ENCODE measurements at regions not wholly inside any gene's neighbourhood (a gene's known extent, or its start where the extent isn't known, plus 50 kb on each side); places are given as distances from the start of the nearest gene placed in this dataset.

DNA sequence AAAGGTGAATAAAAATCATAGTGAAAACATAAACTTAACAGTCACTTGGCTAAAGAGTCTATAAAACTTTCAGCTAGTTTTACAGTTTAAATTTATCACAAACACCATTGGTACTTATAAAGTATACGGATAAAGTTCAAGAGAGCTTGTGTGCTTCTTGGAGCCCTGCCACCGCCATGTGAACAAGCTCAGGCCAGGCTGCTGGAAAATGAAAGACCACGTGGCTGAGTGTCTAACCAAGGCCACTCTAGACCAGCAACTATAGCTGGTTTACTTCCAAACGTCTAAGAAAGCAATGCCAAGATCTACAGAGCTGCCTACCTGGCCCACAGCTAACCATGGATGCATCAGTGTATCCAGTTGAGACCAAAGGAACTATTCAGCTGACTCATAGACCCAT lies 66.3 kb upstream of the API5 start:
- no peaks in the 10 kb centered on the region for H3K36me3 Mint-ChIP-seq
- H3K9me3 Mint-ChIP-seq = no peaks in the 10 kb centered on the region
- DNase-seq = no peak
- POLR2A ChIA-PET = no interaction called here
- ATAC-seq (ENCODE audit: low read depth) = no peak
- H3K4me1 Mint-ChIP-seq = no peaks in the 10 kb centered on the region
- no peak overlapping the region for H3K4me3 Mint-ChIP-seq
- H3K27ac Mint-ChIP-seq = no peak overlapping the region
- peaks cover 7% of the 10 kb centered on the region for H3K27me3 Mint-ChIP-seq

GRCh38 chr11:43250309-43250708 lies 61.5 kb upstream of the API5 start:
- DNase-seq (no peak), ATAC-seq (ENCODE audit: low read depth) (no peak)
- peaks cover 12% of the 10 kb centered on the region for H3K27me3 Mint-ChIP-seq
- no peak overlapping the region for H3K27ac Mint-ChIP-seq
- no peaks in the 10 kb centered on the region for H3K36me3 Mint-ChIP-seq
- H3K4me3 Mint-ChIP-seq = no peak overlapping the region
- no peaks in the 10 kb centered on the region for H3K4me1 Mint-ChIP-seq
- no peaks in the 10 kb centered on the region for H3K9me3 Mint-ChIP-seq
- POLR2A ChIA-PET = no interaction called here

DNA sequence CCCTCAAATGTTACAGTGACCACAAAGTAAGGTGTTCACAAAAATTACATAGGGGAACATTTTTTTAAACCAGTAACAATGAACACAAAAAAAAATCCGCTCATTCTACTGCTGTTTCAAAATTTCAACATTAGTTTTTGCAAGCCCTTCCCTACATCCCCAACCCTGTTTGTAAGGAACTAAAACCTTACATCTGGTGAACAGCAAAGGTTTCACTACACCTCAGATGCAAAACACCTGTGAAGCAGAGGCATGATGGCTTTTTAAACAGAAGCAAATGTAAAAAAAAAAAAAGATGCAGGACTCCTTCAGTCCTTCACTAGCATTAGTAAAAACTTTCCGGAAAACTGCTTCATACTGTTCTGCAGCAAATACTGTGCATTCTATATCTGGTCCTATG lies 50.0 kb upstream of the API5 start:
- no peak overlapping the region for H3K27ac Mint-ChIP-seq
- no peak overlapping the region for H3K4me3 Mint-ChIP-seq
- H3K4me1 Mint-ChIP-seq = no peaks in the 10 kb centered on the region
- H3K27me3 Mint-ChIP-seq = no peaks in the 10 kb centered on the region
- DNase-seq = no peak
- no peak for ATAC-seq (ENCODE audit: low read depth)
- H3K36me3 Mint-ChIP-seq = no peaks in the 10 kb centered on the region
- peaks cover 4% of the 10 kb centered on the region for H3K9me3 Mint-ChIP-seq
- POLR2A ChIA-PET = no interaction called here
